HuH-7 (cell line): ENCODE measurements at regions not wholly inside any gene's neighbourhood (a gene's known extent, or its start where the extent isn't known, plus 50 kb on each side); places are given as distances from the start of the nearest gene placed in this dataset.
"Not testable (repeated sequence)": the region's sequence is repeated elsewhere in the genome, so short reads cannot be mapped to it uniquely, and the experiment has no call there.

Experiments
- DNase-seq: peaks from one replicate; pipeline ENCODE4 v3.0.0; 2011; ENCODE audit warnings: low spot score

GRCh38 chr4:60487118-60487761 is 712.9 kb upstream of the ADGRL3 start:
- DNase-seq = not testable (repeated sequence)

GRCh38 chr4:60500810-60501209 is 699.3 kb upstream of the ADGRL3 start:
- DNase-seq = no peak

DNA sequence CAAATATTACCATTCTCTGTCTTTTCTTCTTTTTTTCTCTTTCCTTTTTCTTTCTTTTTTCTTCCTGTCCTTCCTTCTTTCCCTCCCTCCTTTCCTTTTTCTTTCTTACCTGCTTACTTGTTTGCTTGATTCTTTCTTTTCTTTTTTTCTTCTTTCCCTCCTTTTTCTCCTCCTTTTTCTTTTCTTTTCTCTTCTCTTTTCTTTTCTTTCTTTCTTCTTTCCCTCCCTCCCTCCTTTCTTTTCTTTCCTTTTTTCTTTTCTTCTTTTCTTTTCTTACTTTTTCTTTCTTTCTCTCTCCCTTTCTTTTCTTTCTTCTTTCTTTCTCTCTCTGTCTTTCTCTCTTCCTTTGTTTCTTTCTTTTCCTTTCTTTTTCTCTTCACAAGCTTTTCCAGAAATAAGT is 697.4 kb upstream of the ADGRL3 start:
- DNase-seq = no peak

DNA sequence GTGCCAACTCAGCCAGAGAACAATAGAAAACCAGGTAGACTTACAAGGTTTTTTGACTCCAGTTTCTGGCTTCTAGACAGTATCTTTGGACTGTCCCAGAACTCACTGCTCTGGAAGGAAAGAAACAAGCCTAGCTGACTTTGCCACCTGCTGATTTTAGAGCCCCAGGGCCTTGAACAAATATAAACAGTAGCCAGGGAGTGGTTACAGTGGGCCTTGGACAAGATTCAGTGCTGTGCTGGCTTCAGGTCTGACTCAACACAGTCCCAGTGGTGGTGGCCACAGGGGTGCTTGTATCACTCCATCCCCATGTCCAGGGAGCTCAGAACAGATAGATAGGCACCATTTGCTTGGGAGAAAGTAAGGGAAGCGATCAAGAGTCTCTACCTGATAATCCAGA is 694.1 kb upstream of the ADGRL3 start:
- DNase-seq = no peak

DNA sequence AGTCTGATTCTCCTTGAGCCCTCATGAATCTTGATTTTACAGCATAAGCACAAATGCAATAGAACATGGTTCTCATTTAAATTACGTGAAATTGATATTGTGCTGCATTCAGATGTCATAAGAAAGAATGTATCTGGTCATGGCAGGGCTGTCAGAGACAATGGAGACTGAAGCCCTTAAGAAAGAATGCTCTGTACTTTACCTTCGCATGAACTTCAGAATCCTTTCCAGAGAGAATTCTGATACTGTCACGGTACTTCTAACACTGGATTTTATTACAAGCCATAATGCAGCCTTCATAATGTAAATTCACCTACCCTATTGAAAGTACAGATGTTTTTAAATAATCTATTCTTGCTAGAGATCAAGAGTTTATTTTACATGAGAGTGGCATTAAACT is 677.9 kb upstream of the ADGRL3 start:
- DNase-seq = no peak

DNA sequence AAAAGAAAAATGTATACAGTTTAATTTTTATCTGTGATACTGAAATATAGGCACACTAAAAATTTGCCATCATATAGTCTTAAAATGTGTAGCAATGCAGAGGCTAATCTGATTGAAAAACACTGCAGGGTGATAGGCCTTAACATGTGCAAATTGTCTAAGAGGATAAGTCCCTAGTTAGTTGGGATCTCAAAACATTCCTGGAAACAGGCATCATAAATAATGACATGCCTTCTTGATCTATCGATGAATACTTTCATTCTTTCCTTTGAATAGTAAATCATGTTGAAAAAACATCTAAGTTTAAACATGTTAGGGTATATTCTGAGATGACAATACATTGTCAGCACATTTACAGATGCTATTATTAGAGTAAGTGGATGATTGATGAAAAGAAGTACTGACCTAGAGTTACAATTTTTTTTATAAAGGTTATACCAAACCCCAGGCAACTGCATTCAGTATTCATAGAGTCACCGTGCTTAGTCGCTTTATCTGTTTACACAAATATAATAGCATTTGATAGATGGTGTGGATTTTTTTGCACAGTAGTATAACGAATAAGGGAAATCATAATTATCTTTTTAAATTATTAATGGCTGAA is 668.2 kb upstream of the ADGRL3 start:
- DNase-seq = no peak

- DNase-seq = no peak
These were observed 655.1 kb upstream of the ADGRL3 start for GRCh38 chr4:60544981-60545380.

GRCh38 chr4:60562334-60562733 is 637.8 kb upstream of the ADGRL3 start:
- no peak for DNase-seq

- DNase-seq = no peak
These were observed 634.6 kb upstream of the ADGRL3 start for GRCh38 chr4:60565558-60565957.

DNA sequence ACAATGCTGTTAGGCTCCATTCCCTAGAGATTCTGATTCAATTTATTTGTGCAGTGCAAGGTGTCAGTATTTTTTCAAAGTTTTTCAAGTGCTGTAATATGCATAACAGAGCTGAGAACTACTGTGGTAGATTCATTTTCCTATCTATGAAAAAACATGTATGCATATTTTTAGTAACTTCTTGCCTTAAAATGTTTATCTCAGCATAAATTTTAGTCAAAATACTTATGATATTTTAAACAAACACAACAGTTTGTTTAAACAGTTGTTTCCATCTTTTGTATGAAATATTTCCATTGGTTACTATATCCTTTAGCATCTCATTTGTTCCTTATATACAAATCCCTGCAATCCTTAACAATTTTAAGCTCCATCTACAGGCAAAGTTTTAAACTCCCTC is 624.8 kb upstream of the ADGRL3 start:
- no peak for DNase-seq

GRCh38 chr4:60579335-60579734 is 620.8 kb upstream of the ADGRL3 start:
- DNase-seq = no peak

- no peak for DNase-seq
These were observed 618.1 kb upstream of the ADGRL3 start for GRCh38 chr4:60581919-60582536.

GRCh38 chr4:60588556-60588955 is 611.6 kb upstream of the ADGRL3 start:
- DNase-seq = no peak

- DNase-seq = no peak
These were observed 610.7 kb upstream of the ADGRL3 start for GRCh38 chr4:60589425-60589824.

DNA sequence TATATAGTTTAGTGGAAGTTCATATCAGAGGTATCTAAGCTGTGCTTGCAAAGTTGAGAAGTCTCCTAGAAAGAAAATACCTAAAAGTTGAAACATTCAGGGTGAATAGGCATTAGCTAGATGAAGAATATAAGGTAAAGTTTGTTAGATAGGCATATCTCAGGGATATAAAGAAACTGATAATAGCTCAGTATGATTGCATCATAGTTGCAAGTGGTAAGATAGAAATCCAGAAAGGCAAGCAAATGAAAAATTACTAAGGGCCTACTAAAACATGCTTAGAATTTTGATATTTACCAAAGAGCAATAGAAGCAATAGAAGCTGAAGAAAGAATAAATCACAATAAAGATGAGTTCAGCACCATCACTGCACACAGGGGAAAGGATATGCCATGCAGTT is 610.0 kb upstream of the ADGRL3 start:
- no peak for DNase-seq

- DNase-seq = no peak
These were observed 594.3 kb upstream of the ADGRL3 start for GRCh38 chr4:60605646-60606354.

DNA sequence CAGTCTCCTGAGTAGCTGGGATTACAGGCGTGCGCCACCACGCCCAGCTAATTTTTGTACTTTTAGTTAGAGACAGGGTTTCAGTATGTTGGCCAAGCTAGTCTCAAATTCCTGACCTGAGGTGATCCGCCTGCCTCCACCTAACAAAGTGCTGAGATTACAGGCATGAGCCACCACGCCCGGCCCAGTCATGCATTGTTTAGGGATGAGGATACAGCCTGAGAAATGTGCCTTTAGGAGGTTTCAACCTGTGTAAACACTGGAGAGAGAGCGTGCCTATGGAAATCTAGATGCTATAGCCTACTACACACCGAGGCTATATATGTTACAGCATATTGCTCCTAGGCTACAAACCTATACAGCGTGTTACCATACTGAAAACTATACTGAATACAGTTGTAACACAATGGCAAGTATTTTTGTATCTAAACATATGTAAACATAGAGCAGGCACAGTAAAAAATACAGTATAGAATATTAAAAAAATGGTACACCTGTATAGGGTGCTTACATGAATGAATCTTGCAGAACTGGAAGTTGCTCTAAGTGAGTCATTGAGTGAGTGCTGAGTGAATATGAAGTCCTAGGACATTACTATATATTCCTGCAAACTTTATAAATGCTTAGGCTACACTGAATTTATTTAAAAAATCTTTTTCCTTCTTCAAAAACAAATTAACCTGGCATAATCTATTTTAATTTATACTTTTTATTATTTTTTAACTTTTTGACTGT is 588.2 kb upstream of the ADGRL3 start:
- no peak for DNase-seq

DNA sequence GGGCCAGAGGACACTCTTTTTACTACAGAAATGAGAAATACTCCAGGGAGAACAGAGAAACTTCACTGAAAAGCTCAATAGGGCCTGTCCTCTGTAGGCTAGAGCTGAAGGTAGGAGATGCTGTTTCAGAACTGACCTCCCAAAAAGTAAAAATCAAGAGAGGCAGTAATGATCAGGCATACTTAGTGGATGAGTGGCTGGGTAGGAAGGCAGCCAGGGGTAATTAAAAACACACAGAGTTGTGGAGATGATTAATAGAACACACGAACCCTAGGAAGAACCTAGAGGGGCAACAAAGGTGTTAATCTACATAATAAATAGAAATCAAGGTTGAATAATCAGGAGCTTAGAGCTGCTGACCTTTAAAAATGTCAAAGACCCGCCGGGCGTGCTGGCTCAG is 582.4 kb upstream of the ADGRL3 start:
- DNase-seq = no peak

DNA sequence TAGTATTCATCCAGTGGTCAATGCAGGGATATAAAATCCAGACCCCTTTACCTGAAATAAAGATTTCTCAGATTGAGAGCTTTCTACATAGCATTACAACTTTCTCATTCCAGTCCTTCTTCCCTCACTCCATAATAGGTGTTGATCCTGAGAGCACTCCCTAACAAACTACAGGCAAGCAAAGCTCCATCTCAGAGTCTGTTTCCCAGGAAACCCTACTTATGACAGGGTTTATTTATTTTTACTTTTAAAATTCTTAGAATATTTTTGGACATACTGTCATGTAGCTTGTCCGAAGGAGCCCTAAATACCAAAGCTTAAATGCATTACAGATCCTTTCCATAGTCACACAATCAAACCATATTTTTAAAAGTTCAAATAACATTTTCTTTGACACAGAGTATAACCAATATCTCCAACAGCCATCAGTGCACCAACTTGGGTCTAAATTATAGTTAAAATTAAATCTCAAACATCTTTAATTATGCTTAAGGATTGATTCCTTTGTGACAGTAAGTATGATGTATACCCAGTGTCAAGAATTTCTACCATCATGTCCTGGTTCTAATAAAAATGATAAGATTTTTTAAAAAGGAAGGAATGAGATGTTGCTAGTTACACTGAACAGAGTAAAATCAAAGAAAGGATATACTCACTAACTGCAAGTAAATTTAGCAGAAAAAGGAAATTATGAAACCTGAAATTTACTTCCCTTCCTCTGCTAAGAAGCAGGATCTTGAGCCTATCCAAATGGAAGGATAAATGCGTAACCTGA is 580.4 kb upstream of the ADGRL3 start:
- DNase-seq = no peak

DNA sequence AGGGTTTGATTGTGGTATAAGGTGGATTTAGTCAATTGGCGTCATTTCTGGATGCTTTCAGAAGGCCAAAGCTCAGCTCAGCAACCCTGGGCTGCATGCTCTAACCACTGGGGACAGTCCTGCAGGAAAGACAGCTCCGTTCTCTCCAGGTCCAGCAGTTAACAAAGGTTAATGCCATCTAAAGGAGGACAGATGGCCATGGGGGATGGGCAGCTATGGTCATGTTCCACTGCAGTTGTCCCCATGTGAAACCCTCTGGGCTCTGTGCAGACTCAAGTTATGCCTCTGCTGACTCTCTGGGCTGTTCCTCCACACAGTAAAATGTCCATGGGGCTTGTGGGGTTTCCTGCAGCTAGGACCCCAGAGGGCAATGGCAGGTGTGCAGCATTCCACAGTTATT is 562.1 kb upstream of the ADGRL3 start:
- no peak for DNase-seq

GRCh38 chr4:60648774-60649173 is 551.4 kb upstream of the ADGRL3 start:
- no peak for DNase-seq

DNA sequence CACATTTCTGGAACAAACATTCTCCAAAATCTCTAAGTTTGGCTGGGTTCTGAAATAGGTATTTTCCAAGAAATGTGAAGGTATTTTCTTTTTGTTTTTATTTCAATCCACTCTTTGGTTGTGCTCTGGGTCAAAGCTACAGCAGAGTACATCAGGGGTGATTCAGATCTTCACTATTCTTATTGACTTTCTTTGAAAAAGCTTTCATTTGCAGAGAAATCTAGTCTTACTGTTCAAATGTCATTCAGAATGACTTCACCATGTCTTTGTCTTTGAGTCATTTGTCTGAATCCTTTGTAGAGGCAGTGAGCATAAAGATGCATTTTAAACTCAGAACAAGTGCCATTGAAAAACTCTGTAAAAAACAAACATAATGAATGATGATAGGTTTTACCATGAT is 547.2 kb upstream of the ADGRL3 start:
- no peak for DNase-seq
